Mammary epithelial cell (primary cell): ENCODE measurements at regions not wholly inside any gene's neighbourhood (a gene's known extent, or its start where the extent isn't known, plus 50 kb on each side); places are given as distances from the start of the nearest gene placed in this dataset.

Experiments used
- EZH2 ChIP-seq: IDR thresholded peaks from 2 replicates; pipeline ENCODE4 v1.6.1; 2012; ENCODE audit warnings: low read length, inconsistent platforms, borderline replicate concordance
- TF ChIP-seq, protein P1 (sequence below), 2 donors: IDR thresholded peaks in 1 of 2; conservative IDR thresholded peaks in 1 of 2; 2 replicates each; pipeline ENCODE4 v1.5.1; 2011 to 2012; ENCODE audit warnings: inconsistent platforms in 2 of 2, low read length in 2 of 2, mild to moderate bottlenecking in 2 of 2, control low read depth in 1 of 2, low read depth in 1 of 2; ENCODE audit not compliant: insufficient read depth in 1 of 2; ENCODE audit errors: extremely low read depth in 1 of 2

DNA sequence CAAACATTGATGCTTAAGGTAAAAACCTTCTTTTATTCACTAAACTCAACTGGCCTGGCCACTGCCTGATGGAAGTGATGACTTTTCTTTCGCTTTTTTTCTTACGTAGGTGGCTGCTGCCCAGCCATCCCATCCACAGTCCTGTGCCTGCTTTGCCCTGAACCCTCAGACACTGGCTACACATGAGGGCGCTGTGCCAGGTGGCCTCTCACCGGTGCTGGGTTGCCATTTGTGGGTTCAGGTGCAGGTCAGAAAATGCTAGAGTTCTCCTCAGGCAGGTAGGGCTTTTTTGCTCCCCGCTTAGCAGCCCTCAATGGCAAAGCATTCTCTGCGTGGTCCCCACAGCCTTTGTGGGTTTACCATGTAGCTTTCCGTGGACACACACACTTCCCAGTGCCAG lies 88.3 kb upstream of the PRR23E start:
- TF ChIP-seq, protein P1, sequence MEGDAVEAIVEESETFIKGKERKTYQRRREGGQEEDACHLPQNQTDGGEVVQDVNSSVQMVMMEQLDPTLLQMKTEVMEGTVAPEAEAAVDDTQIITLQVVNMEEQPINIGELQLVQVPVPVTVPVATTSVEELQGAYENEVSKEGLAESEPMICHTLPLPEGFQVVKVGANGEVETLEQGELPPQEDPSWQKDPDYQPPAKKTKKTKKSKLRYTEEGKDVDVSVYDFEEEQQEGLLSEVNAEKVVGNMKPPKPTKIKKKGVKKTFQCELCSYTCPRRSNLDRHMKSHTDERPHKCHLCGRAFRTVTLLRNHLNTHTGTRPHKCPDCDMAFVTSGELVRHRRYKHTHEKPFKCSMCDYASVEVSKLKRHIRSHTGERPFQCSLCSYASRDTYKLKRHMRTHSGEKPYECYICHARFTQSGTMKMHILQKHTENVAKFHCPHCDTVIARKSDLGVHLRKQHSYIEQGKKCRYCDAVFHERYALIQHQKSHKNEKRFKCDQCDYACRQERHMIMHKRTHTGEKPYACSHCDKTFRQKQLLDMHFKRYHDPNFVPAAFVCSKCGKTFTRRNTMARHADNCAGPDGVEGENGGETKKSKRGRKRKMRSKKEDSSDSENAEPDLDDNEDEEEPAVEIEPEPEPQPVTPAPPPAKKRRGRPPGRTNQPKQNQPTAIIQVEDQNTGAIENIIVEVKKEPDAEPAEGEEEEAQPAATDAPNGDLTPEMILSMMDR (conservative IDR thresholded peaks at IDR 0.05 in 1 of 2, IDR thresholded peaks at IDR 0.05 in 1 of 2; ENCODE audit: extremely low read depth in 1 of 2, insufficient read depth in 1 of 2, low read depth in 1 of 2, low read length in 2 of 2) = no peak
- no peak for TF ChIP-seq EZH2
